B cell (primary cell): ENCODE measurements at regions not wholly inside any gene's neighbourhood (a gene's known extent, or its start where the extent isn't known, plus 50 kb on each side); places are given as distances from the start of the nearest gene placed in this dataset.
"Not testable (repeated sequence)": the region's sequence is repeated elsewhere in the genome, so short reads cannot be mapped to it uniquely, and the experiment has no call there.

ENCODE experiments used
- ATAC-seq: fragments of 200-7000 bp; cut with Tn5 transposase; one replicate; pipeline ENCODE4 v1.10.0; 2021; ENCODE audit warnings: low read depth, mild to moderate bottlenecking, moderate number of reproducible peaks, moderate library complexity
- CTCF ChIA-PET: fragments of 350-600 bp; sonication (Branson Sonifier 250); formaldehyde crosslinking; loops from one replicate; lab custom pipeline; 2021; ENCODE audit warnings: antibody characterized with exemption, inconsistent platforms; lab: Charles Lee
- POLR2A ChIA-PET: fragments of 350-600 bp; sonication (Branson Sonifier 250); formaldehyde crosslinking; loops from one replicate; lab custom pipeline; 2021; ENCODE audit warnings: antibody characterized with exemption; lab: Charles Lee
- DNase-seq: peaks from one replicate; pipeline ENCODE4 v3.0.0; 2013
- H2AFZ ChIP-seq: 2 replicates; pipeline ENCODE4 v1.6.1; 2012; ENCODE audit warnings: mild to moderate bottlenecking, low read depth, low read length; ENCODE audit not compliant: insufficient read depth, poor library complexity, severe bottlenecking
- H3K27ac ChIP-seq, 2 donors: 1 replicate in 1 of 2; 2 replicates in 1 of 2; pipeline ENCODE4 v1.5.1; 2012 to 2013; ENCODE audit warnings: low read length in 2 of 2, mild to moderate bottlenecking in 2 of 2, moderate library complexity in 1 of 2
- H3K27me3 ChIP-seq, 4 experiments: fragments of 200-600 bp in 1 of 4; sonication (generic) in 1 of 4; replicated peaks in 1 of 4; 1 replicate in 2 of 4; 2 replicates in 2 of 4; pipeline versions ENCODE4 v1.6.1 to v1.7.0; 2013 to 2016; ENCODE audit warnings: low read length in 3 of 4, mild to moderate bottlenecking in 2 of 4, mixed read lengths in 1 of 4, moderate library complexity in 1 of 4; ENCODE audit not compliant: insufficient read depth in 4 of 4, control insufficient read depth in 3 of 4; ENCODE audit errors: control extremely low read depth in 1 of 4
- H3K36me3 ChIP-seq, 2 experiments: replicated peaks in 1 of 2; 1 replicate in 1 of 2; 2 replicates in 1 of 2; pipeline versions ENCODE4 v1.6.1 to v1.7.1; 2013; ENCODE audit warnings: low read length in 1 of 2; ENCODE audit not compliant: insufficient read depth in 2 of 2, control insufficient read depth in 1 of 2; ENCODE audit errors: control extremely low read depth in 1 of 2, extremely low read depth in 1 of 2
- H3K4me1 ChIP-seq, 2 donors: fragments of 200-600 bp in 1 of 2; sonication (generic) in 1 of 2; 1 replicate in 1 of 2; 2 replicates in 1 of 2; pipeline versions ENCODE4 v1.5.1 to v1.6.1; 2013 to 2017; ENCODE audit warnings: low read length in 2 of 2; ENCODE audit not compliant: control insufficient read depth in 2 of 2, insufficient read depth in 2 of 2
- H3K4me2 ChIP-seq: replicated peaks from 2 replicates; pipeline ENCODE3; 2012; ENCODE audit warnings: mild to moderate bottlenecking, low read depth, low read length; ENCODE audit not compliant: poor library complexity, severe bottlenecking
- H3K4me3 ChIP-seq, 5 experiments: fragments of 200-600 bp in 1 of 5; sonication (generic) in 1 of 5; 1 replicate in 3 of 5; 2 replicates in 2 of 5; pipeline versions ENCODE4 v1.5.1 to v1.7.0; 2011 to 2016; ENCODE audit warnings: low read length in 4 of 5, mild to moderate bottlenecking in 4 of 5, low read depth in 2 of 5, control low read depth in 1 of 5, moderate library complexity in 1 of 5; ENCODE audit not compliant: insufficient read depth in 1 of 5; ENCODE audit errors: control extremely low read depth in 1 of 5, extremely low read depth in 1 of 5
- H3K79me2 ChIP-seq: fragments of 200-600 bp; sonication (generic); one replicate; pipeline ENCODE4 v1.6.0; 2016; ENCODE audit warnings: low read length; ENCODE audit not compliant: control insufficient read depth, insufficient read depth
- H3K9ac ChIP-seq: fragments of 200-600 bp; sonication (generic); 2 replicates; pipeline ENCODE4 v1.6.1; 2017; ENCODE audit warnings: mild to moderate bottlenecking, low read length, moderate library complexity
- H3K9me3 ChIP-seq, 3 donors: one replicate each; pipeline versions ENCODE4 v1.6.1 to v1.7.1; 2013; ENCODE audit warnings: low read length in 2 of 3; ENCODE audit not compliant: control insufficient read depth in 2 of 3, insufficient read depth in 1 of 3; ENCODE audit errors: control extremely low read depth in 1 of 3
- H4K20me1 ChIP-seq: 2 replicates; pipeline ENCODE4 v1.6.0; 2012; ENCODE audit warnings: mild to moderate bottlenecking, low read length; ENCODE audit not compliant: insufficient read depth, control insufficient read depth, poor library complexity, severe bottlenecking
- H3K27ac Mint-ChIP-seq: one replicate; pipeline ENCODE4 v1.8.0; 2021; ENCODE audit warnings: mixed read lengths
- H3K27me3 Mint-ChIP-seq: one replicate; pipeline ENCODE4 v1.8.0; 2021; ENCODE audit warnings: mixed read lengths
- H3K4me1 Mint-ChIP-seq: one replicate; pipeline ENCODE4 v1.8.0; 2021; ENCODE audit warnings: mixed read lengths
- H3K4me3 Mint-ChIP-seq: one replicate; pipeline ENCODE4 v1.8.0; 2021; ENCODE audit warnings: mixed read lengths
- H3K9me3 Mint-ChIP-seq: one replicate; pipeline ENCODE4 v1.8.0; 2022; ENCODE audit warnings: mixed read lengths; ENCODE audit not compliant: insufficient read depth
- WGBS: methylation state at CpG from one replicate; pipeline ENCODE4 v1.1.5; 2013; ENCODE audit warnings: missing lambda C conversion rate; ENCODE audit not compliant: insufficient coverage; 5-methylcytosine and 5-hydroxymethylcytosine counted together
- intact Hi-C: fragments of 100-400 bp; cut with micrococcal nuclease; formaldehyde crosslinking; loops from one replicate; pipeline ENCODE4 v1.10.0; 2022
- TF ChIP-seq, protein P1 (sequence below): fragments of 200-600 bp; IDR thresholded peaks from one replicate; pipeline ENCODE4 v1.8.0; 2022; ENCODE audit warnings: antibody characterized with exemption, mild to moderate bottlenecking

- H3K27me3 ChIP-seq = no peaks in the 10 kb centered on the region
- peaks cover 4% of the 10 kb centered on the region for H3K9me3 Mint-ChIP-seq
- POLR2A ChIA-PET = no interaction called here
- H3K27ac ChIP-seq = no peak overlapping the region
- no peaks in the 10 kb centered on the region for H3K27me3 Mint-ChIP-seq
- H3K36me3 ChIP-seq = no peaks in the 10 kb centered on the region
- H3K4me2 ChIP-seq = no peak overlapping the region
- no peak for ATAC-seq
- peaks cover 0 to 6% (median 0%) of the 10 kb centered on the region in 3 donors for H3K9me3 ChIP-seq
- intact Hi-C loops = no loop called here
- no peak overlapping the region for H3K27ac Mint-ChIP-seq
- no peak for DNase-seq
- H3K4me3 Mint-ChIP-seq = no peak overlapping the region
- CTCF ChIA-PET = no interaction called here
- TF ChIP-seq, protein P1, sequence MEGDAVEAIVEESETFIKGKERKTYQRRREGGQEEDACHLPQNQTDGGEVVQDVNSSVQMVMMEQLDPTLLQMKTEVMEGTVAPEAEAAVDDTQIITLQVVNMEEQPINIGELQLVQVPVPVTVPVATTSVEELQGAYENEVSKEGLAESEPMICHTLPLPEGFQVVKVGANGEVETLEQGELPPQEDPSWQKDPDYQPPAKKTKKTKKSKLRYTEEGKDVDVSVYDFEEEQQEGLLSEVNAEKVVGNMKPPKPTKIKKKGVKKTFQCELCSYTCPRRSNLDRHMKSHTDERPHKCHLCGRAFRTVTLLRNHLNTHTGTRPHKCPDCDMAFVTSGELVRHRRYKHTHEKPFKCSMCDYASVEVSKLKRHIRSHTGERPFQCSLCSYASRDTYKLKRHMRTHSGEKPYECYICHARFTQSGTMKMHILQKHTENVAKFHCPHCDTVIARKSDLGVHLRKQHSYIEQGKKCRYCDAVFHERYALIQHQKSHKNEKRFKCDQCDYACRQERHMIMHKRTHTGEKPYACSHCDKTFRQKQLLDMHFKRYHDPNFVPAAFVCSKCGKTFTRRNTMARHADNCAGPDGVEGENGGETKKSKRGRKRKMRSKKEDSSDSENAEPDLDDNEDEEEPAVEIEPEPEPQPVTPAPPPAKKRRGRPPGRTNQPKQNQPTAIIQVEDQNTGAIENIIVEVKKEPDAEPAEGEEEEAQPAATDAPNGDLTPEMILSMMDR = no peak
- H2AFZ ChIP-seq = no peak overlapping the region
- WGBS = 78% methylated on average over 4 of the region's 5 CpGs
- H3K4me1 Mint-ChIP-seq = no peaks in the 10 kb centered on the region
- H3K4me3 ChIP-seq = no peak overlapping the region
- H3K4me1 ChIP-seq = no peaks in the 10 kb centered on the region
- no peak overlapping the region for H3K9ac ChIP-seq
- H3K79me2 ChIP-seq = no peaks in the 10 kb centered on the region
- H4K20me1 ChIP-seq = no peaks in the 10 kb centered on the region
These were observed 80.5 kb upstream of the ETV1 start for GRCh38 chr7:14069961-14070360.

DNA sequence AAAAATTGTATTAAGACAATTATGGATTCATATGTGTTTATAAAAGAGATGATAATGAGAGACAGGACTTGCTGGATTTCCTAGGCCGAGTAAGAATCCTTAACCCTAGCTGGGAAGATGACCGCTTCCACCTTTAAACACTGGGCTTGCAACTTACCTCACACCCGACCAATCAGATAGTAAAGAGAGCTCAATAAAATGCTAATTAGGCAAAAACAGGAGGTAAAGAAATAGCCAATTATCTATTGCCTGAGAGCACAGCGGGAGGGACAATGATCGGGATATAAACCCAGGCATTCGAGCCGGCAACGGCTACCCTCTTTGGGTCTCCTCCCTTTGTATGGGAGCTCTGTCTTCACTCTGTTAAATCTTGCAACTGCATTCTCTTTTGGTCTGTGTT lies 77.3 kb upstream of the ETV1 start:
- no CpG with 5 or more reads among the region's 8 CpGs for WGBS
- H3K9ac ChIP-seq, H2AFZ ChIP-seq, H4K20me1 ChIP-seq, H3K4me1 Mint-ChIP-seq, H3K4me2 ChIP-seq, H3K9me3 Mint-ChIP-seq, H3K27ac Mint-ChIP-seq, H3K27me3 ChIP-seq, H3K4me3 ChIP-seq, POLR2A ChIA-PET, H3K79me2 ChIP-seq, ATAC-seq, H3K4me1 ChIP-seq, CTCF ChIA-PET, H3K27me3 Mint-ChIP-seq, H3K27ac ChIP-seq, intact Hi-C loops, H3K4me3 Mint-ChIP-seq, H3K9me3 ChIP-seq, DNase-seq, H3K36me3 ChIP-seq: not testable (repeated sequence)
